Upper lobe of left lung (tissue), 6 donors: ENCODE measurements at regions not wholly inside any gene's neighbourhood (a gene's known extent, or its start where the extent isn't known, plus 50 kb on each side); places are given as distances from the start of the nearest gene placed in this dataset.
A peak's percentile ranks its signal among the peaks of the same experiment; 100 is the strongest.

ENCODE experiments used
- ATAC-seq, 2 donors: fragments of 200-7000 bp; cut with Tn5 transposase; one replicate each; pipeline ENCODE4 v1.9.1; 2022; ENCODE audit warnings: mild to moderate bottlenecking in 2 of 2, moderate library complexity in 2 of 2; ENCODE audit not compliant: low FRiP score in 2 of 2
- DNase-seq, 2 donors: peaks; one replicate each; pipeline ENCODE4 v3.0.0-alpha.2; 2019 to 2020
- H3K27ac ChIP-seq, 4 donors: fragments of 200-600 bp; sonication (generic); one replicate each; pipeline ENCODE4 v1.5.1; 2016 to 2019
- H3K27me3 ChIP-seq, 4 donors: fragments of 200-600 bp; sonication (generic); one replicate each; pipeline ENCODE4 v1.5.1; 2017 to 2019
- H3K36me3 ChIP-seq, 4 donors: fragments of 200-600 bp; sonication (generic); one replicate each; pipeline ENCODE4 v1.5.1; 2016 to 2019
- H3K4me1 ChIP-seq, 4 donors: fragments of 200-600 bp; sonication (generic); one replicate each; pipeline ENCODE4 v1.5.1; 2018 to 2019
- H3K4me3 ChIP-seq, 4 donors: fragments of 200-600 bp; sonication (generic); one replicate each; pipeline ENCODE4 v1.5.1; 2017 to 2019; ENCODE audit warnings: mild to moderate bottlenecking in 2 of 4, moderate library complexity in 1 of 4
- H3K9me3 ChIP-seq, 4 donors: fragments of 200-600 bp; sonication (generic); one replicate each; pipeline ENCODE4 v1.5.1; 2018 to 2019
- EP300 ChIP-seq, 4 donors: sonication (generic); formaldehyde crosslinking; IDR thresholded peaks; one replicate each; pipeline ENCODE4 v1.5.1; 2017; ENCODE audit warnings: antibody characterized with exemption in 4 of 4, control low read depth in 2 of 4
- POLR2A ChIP-seq, 4 donors: fragments of 450-650 bp; IDR thresholded peaks; one replicate each; pipeline ENCODE4 v1.5.1; 2016 to 2017; ENCODE audit warnings: antibody characterized with exemption in 4 of 4, mild to moderate bottlenecking in 2 of 4
- POLR2AphosphoS5 ChIP-seq, 2 donors: sonication (generic); formaldehyde crosslinking; IDR thresholded peaks; one replicate each; pipeline ENCODE4 v1.5.1; 2017; ENCODE audit warnings: antibody characterized with exemption in 2 of 2
- WGBS, 2 donors: methylation state at CpG; one replicate each; pipeline ENCODE4 v1.1.5; 2017 to 2018; 5-methylcytosine and 5-hydroxymethylcytosine counted together
- TF ChIP-seq, protein P1 (sequence below), 6 experiments: fragments of 450-650 bp in 4 of 6; fragments of 200-600 bp in 2 of 6; sonication (generic) in 2 of 6; IDR thresholded peaks; one replicate each; pipeline ENCODE4 v1.5.1; 2016 to 2019; ENCODE audit warnings: antibody characterized with exemption in 6 of 6
- donor health status: DM: no; HTN: no; CAD: no; lungs with moderate emphysema.
- donor health status: DM: no; HTN: yes; CAD: no; lungs with severe emphysema.

DNA sequence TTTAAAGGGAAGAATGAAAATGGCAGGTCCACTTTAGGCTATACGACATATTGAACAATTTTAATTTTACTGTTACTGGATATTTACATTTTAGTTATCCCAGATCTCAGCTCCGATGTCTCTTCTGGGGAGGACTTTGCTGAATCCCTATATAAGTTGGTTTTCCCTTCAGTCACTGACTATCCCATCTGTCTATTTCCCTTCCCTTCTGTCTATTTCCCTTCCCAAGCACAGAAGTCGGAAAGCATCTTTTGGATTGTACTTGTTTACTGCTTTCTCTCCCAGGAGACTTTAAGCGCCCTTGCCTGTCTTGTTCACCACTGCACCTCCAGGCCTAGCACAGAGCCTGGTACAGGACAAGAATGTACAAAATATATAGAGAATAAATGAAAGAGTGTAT lies 165.8 kb upstream of the SALL4 start:
- ATAC-seq (no peak), DNase-seq (no peak)
- TF ChIP-seq, protein P1, sequence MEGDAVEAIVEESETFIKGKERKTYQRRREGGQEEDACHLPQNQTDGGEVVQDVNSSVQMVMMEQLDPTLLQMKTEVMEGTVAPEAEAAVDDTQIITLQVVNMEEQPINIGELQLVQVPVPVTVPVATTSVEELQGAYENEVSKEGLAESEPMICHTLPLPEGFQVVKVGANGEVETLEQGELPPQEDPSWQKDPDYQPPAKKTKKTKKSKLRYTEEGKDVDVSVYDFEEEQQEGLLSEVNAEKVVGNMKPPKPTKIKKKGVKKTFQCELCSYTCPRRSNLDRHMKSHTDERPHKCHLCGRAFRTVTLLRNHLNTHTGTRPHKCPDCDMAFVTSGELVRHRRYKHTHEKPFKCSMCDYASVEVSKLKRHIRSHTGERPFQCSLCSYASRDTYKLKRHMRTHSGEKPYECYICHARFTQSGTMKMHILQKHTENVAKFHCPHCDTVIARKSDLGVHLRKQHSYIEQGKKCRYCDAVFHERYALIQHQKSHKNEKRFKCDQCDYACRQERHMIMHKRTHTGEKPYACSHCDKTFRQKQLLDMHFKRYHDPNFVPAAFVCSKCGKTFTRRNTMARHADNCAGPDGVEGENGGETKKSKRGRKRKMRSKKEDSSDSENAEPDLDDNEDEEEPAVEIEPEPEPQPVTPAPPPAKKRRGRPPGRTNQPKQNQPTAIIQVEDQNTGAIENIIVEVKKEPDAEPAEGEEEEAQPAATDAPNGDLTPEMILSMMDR (IDR thresholded peaks at IDR 0.05): no peak
- no peak for TF ChIP-seq POLR2AphosphoS5 (IDR thresholded peaks at IDR 0.05)
- TF ChIP-seq POLR2A (IDR thresholded peaks at IDR 0.05): no peak
- TF ChIP-seq EP300 (IDR thresholded peaks at IDR 0.05): no peak
- Histone ChIP-seq H3K27ac (no peak overlapping the region), H3K27me3 (no peaks in the 10 kb centered on the region), H3K36me3 (no peaks in the 10 kb centered on the region), H3K4me1 (no peaks in the 10 kb centered on the region), H3K9me3 (no peaks in the 10 kb centered on the region), H3K4me3 (no peak overlapping the region)
- WGBS, 2 donors: 89 to 90% methylated on average over 4 of the region's 4 CpGs

DNA sequence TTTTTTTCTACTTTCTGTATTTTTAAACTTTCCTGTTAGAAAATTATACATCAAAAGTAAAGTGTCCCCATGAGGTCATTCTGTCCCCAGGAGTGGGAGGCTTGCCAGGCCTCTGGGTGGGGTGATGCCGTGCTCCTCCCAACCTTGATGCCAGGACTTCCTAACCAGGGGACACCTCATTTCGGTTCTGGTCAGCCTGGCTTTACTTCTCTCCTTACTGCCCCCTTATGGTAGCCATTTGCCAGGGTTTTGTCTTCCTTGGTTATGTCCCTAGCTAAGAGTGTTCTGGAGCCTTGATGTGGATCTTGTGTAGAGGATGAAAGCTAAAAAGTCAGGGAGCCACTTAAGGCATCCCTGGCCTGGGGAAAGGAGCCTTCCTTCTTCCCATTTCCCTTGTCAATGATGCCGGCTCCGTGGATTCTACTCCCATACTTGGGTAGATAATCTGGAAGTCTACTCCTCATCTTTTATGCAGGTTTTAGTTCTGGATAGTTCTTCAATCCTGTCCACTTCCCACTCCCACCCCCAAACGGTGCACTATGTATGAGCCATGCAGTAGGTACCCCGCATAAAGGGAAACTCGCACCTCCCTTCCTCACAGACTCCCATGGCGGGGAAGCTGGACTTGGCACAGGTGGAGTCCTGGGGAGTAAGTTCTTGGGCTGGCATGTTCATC lies 164.1 kb upstream of the SALL4 start:
- DNase-seq: peak in 1 of 2 donors; percentile 47
- TF ChIP-seq, protein P1 (IDR thresholded peaks at IDR 0.05): peak in 5 of 6 experiments; percentile 29 to 48 (median 31)
- no peak for TF ChIP-seq POLR2A (IDR thresholded peaks at IDR 0.05)
- WGBS, 2 donors: 50 to 52% methylated on average over 8 of the region's 8 CpGs
- H3K4me1 ChIP-seq: no peaks in the 10 kb centered on the region
- ATAC-seq: peak; percentile 75 to 78
- no peaks in the 10 kb centered on the region for H3K36me3 ChIP-seq
- H3K4me3 ChIP-seq: no peak overlapping the region
- H3K9me3 ChIP-seq: no peaks in the 10 kb centered on the region
- H3K27me3 ChIP-seq: no peaks in the 10 kb centered on the region
- no peak overlapping the region for H3K27ac ChIP-seq

DNA sequence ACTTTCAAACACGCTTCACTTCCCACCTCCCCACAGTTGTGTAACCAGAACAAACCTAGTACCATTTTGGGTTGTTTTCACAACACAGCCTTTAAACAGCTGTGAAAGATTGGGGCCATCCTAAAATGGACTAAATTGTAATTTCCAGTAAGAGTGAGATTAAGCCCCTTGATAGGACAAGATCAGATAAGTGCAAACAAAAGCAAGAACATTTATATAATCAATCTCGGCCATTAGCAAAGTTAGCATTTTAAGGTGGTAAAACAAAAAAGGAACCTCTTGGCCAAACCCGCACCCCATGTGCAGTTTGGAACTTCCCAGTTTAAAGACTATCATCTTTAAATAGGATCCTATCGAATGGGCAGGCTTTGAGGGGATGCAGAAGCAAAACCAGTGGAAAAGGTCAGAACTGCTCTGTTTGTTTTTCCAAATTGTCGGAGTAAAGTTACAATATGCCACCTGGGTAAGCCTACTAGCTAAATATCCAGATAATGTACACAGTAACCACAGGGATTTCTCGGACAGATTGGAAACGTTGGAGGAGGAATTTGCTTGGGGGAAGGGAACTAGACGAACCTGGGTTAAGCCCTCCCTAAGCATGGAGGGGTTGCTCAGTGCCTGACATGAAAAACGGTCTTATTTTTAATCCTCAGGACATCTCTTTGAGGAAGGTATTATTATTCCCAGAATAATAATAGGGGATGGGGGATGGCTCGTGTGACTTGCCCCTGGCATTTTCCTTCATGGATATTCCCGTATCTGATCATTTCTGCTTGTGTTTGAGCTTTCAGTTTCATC lies 159.8 kb upstream of the SALL4 start:
- TF ChIP-seq POLR2A (IDR thresholded peaks at IDR 0.05) (no peak), EP300 (IDR thresholded peaks at IDR 0.05) (no peak), POLR2AphosphoS5 (IDR thresholded peaks at IDR 0.05) (no peak)
- TF ChIP-seq, protein P1 (IDR thresholded peaks at IDR 0.05): no peak
- Histone ChIP-seq H3K27ac (no peak overlapping the region), H3K27me3 (no peaks in the 10 kb centered on the region), H3K4me1 (no peaks in the 10 kb centered on the region), H3K9me3 (no peaks in the 10 kb centered on the region), H3K4me3 (no peak overlapping the region), H3K36me3 (no peaks in the 10 kb centered on the region)
- ATAC-seq: no peak
- no peak for DNase-seq
- 59 to 62% methylated on average over 11 of the region's 11 CpGs for WGBS, 2 donors

DNA sequence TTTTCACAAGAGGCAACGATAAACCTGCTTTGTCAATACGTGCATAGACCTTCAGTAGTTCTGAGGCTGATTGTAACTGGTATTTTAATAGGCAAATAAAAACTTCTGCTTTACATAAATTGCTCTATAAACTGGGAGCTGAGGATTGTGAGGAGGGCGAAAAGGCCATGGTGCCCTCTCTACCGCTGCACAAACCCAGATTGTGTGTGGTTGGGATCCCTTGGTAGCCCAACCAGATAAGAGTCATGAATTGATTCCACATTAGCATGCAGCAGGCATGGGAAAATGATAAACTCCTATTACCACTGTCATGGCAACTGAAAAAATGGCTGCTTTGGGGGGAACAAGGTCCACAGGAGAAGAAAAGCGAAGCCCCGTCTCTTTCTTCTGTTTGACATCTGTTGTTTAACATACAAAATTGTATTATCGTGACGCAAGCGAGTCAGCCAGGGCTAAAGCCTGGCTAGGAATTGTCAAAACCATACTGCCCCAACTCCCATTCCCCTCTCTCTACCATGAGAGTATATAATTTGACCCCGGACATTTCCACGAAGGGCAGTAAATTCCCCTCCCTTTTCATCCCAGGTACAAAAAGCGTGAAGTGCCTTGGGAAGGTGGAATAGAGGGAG lies 157.8 kb upstream of the SALL4 start:
- no peak overlapping the region for H3K27ac ChIP-seq
- no peaks in the 10 kb centered on the region for H3K36me3 ChIP-seq
- no peaks in the 10 kb centered on the region for H3K4me1 ChIP-seq
- no peak overlapping the region for H3K4me3 ChIP-seq
- no peak for ATAC-seq
- TF ChIP-seq POLR2AphosphoS5 (IDR thresholded peaks at IDR 0.05): no peak
- no peak for TF ChIP-seq POLR2A (IDR thresholded peaks at IDR 0.05)
- TF ChIP-seq, protein P1 (IDR thresholded peaks at IDR 0.05): no peak
- no peak for TF ChIP-seq EP300 (IDR thresholded peaks at IDR 0.05)
- WGBS, 2 donors: 92% methylated on average over 12 of the region's 12 CpGs
- no peaks in the 10 kb centered on the region for H3K9me3 ChIP-seq
- H3K27me3 ChIP-seq: no peaks in the 10 kb centered on the region
- no peak for DNase-seq
